OCI-LY3 (cell line): ENCODE measurements at regions not wholly inside any gene's neighbourhood (a gene's known extent, or its start where the extent isn't known, plus 50 kb on each side); places are given as distances from the start of the nearest gene placed in this dataset.
A peak's percentile ranks its signal among the peaks of the same experiment; 100 is the strongest.

Source experiments
- H2AFZ ChIP-seq: fragments of 200-600, 300-600 bp; shearing (Covaris generic); 2 replicates; pipeline ENCODE4 v1.6.0; 2014; ENCODE audit warnings: antibody characterized with exemption, low read depth, low read length
- H3K27ac ChIP-seq: fragments of 200-600, 300-600 bp; sonication (generic); 2 replicates; pipeline ENCODE4 v1.5.1; 2014; ENCODE audit warnings: mild to moderate bottlenecking, low read length, moderate library complexity, mixed read lengths
- H3K27me3 ChIP-seq: fragments of 200-600, 300-600 bp; sonication (generic); 2 replicates; pipeline ENCODE4 v1.6.1; 2014; ENCODE audit warnings: low read depth, low read length, mixed read lengths
- H3K36me3 ChIP-seq: fragments of 200-600, 300-600 bp; sonication (generic); replicated peaks from 2 replicates; pipeline ENCODE3; 2014; ENCODE audit warnings: low read depth, low read length, mixed read lengths
- H3K4me1 ChIP-seq: fragments of 300-600, 200-600 bp; sonication (generic); 2 replicates; pipeline ENCODE4 v1.6.1; 2014; ENCODE audit warnings: low read length, mixed read lengths
- H3K4me2 ChIP-seq: fragments of 200-600, 300-600 bp; sonication (generic); 2 replicates; pipeline ENCODE4 v1.6.1; 2014; ENCODE audit warnings: low read length, mixed read lengths
- H3K4me3 ChIP-seq: fragments of 300-600, 200-600 bp; sonication (generic); 2 replicates; pipeline ENCODE4 v1.5.1; 2014; ENCODE audit warnings: antibody characterized with exemption, mild to moderate bottlenecking, low read length, moderate library complexity
- H3K79me2 ChIP-seq: fragments of 300-600, 200-600 bp; shearing (Covaris generic); 2 replicates; pipeline ENCODE4 v1.6.1; 2014; ENCODE audit warnings: mild to moderate bottlenecking, low read length, mixed read lengths
- H3K9ac ChIP-seq: fragments of 300-600, 200-600 bp; shearing (Covaris generic); 2 replicates; pipeline ENCODE4 v1.6.0; 2014; ENCODE audit warnings: mild to moderate bottlenecking, low read length, moderate library complexity
- H3K9me3 ChIP-seq: fragments of 200-600, 300-600 bp; shearing (Covaris generic); 2 replicates; pipeline ENCODE4 v1.6.1; 2014; ENCODE audit warnings: low read length, mixed read lengths; ENCODE audit not compliant: insufficient read depth
- H4K20me1 ChIP-seq: fragments of 200-600, 300-600 bp; sonication (generic); 2 replicates; pipeline ENCODE4 v1.6.1; 2016; ENCODE audit warnings: low read length, mixed read lengths; ENCODE audit not compliant: insufficient read depth
- EZH2phosphoT487 ChIP-seq: fragments of 200-600 bp; shearing (Covaris generic); IDR thresholded peaks from 2 replicates; pipeline ENCODE4 v1.6.1; 2018; ENCODE audit warnings: antibody characterized with exemption, mixed run types, low read depth
- TF ChIP-seq, protein P1 (sequence below): fragments of 200-600, 300-600 bp; sonication (generic); IDR thresholded peaks from 2 replicates; pipeline ENCODE4 v1.5.1; 2014; ENCODE audit warnings: antibody characterized with exemption, low read length, low read depth

GRCh38 chr13:50531917-50532899, 311.3 kb downstream of the DLEU7 start:
- Histone ChIP-seq H3K9me3 (peaks cover 20% of the 10 kb centered on the region), H3K27me3 (no peaks in the 10 kb centered on the region), H3K27ac (no peak overlapping the region), H4K20me1 (no peaks in the 10 kb centered on the region), H3K9ac (no peak overlapping the region), H3K36me3 (no peaks in the 10 kb centered on the region), H3K4me2 (peak overlapping the region; percentile 19), H3K4me3 (no peak overlapping the region), H3K4me1 (peaks cover 37% of the 10 kb centered on the region), H2AFZ (no peak overlapping the region), H3K79me2 (no peaks in the 10 kb centered on the region)
- TF ChIP-seq, protein P1, sequence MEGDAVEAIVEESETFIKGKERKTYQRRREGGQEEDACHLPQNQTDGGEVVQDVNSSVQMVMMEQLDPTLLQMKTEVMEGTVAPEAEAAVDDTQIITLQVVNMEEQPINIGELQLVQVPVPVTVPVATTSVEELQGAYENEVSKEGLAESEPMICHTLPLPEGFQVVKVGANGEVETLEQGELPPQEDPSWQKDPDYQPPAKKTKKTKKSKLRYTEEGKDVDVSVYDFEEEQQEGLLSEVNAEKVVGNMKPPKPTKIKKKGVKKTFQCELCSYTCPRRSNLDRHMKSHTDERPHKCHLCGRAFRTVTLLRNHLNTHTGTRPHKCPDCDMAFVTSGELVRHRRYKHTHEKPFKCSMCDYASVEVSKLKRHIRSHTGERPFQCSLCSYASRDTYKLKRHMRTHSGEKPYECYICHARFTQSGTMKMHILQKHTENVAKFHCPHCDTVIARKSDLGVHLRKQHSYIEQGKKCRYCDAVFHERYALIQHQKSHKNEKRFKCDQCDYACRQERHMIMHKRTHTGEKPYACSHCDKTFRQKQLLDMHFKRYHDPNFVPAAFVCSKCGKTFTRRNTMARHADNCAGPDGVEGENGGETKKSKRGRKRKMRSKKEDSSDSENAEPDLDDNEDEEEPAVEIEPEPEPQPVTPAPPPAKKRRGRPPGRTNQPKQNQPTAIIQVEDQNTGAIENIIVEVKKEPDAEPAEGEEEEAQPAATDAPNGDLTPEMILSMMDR: peak; percentile 81
- no peak for TF ChIP-seq EZH2phosphoT487

GRCh38 chr13:50535050-50535449, 308.4 kb downstream of the DLEU7 start:
- Histone ChIP-seq H3K9ac (no peak overlapping the region), H3K79me2 (no peaks in the 10 kb centered on the region), H4K20me1 (no peaks in the 10 kb centered on the region), H3K4me1 (peaks cover 9% of the 10 kb centered on the region; the same call in 1 of the 2 replicates), H3K4me3 (no peak overlapping the region), H3K27me3 (no peaks in the 10 kb centered on the region), H2AFZ (no peak overlapping the region), H3K27ac (no peak overlapping the region), H3K9me3 (peaks cover 24% of the 10 kb centered on the region), H3K36me3 (no peaks in the 10 kb centered on the region), H3K4me2 (no peak overlapping the region)
- TF ChIP-seq, protein P1: no peak
- no peak for TF ChIP-seq EZH2phosphoT487

DNA sequence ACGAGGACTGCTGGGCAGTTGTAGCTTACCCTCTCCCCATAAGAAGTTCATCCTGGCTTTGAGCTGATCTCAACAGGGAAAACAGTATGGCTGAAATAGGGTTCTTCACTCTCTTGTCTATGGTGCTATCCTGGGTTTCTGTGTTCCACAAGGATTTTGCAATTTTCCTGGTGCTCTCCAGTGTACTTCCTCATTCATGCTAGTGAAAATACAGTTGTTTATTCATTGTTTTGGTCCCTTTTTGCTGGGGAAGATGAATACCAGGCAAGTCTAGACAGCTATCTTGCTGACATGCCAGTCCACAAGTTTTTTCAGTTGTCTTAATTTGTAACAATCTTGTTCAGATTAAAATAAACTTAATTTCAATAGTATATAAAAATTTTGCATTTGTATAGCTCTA, 306.5 kb downstream of the DLEU7 start:
- TF ChIP-seq, protein P1: no peak
- TF ChIP-seq EZH2phosphoT487: no peak
- Histone ChIP-seq H3K4me1 (no peaks in the 10 kb centered on the region), H3K27me3 (no peaks in the 10 kb centered on the region), H3K27ac (no peak overlapping the region), H4K20me1 (no peaks in the 10 kb centered on the region), H3K9ac (no peak overlapping the region), H3K36me3 (no peaks in the 10 kb centered on the region), H2AFZ (no peak overlapping the region), H3K9me3 (peaks cover 24% of the 10 kb centered on the region), H3K4me3 (no peak overlapping the region), H3K4me2 (no peak overlapping the region), H3K79me2 (no peaks in the 10 kb centered on the region)

- no peaks in the 10 kb centered on the region for H3K36me3 ChIP-seq
- no peak overlapping the region for H3K4me3 ChIP-seq
- no peak for TF ChIP-seq EZH2phosphoT487
- TF ChIP-seq, protein P1: no peak
- H3K79me2 ChIP-seq: no peaks in the 10 kb centered on the region
- no peak overlapping the region for H3K9ac ChIP-seq
- H3K4me1 ChIP-seq: no peaks in the 10 kb centered on the region
- peaks cover 20% of the 10 kb centered on the region for H3K9me3 ChIP-seq
- no peak overlapping the region for H3K27ac ChIP-seq
- no peaks in the 10 kb centered on the region for H3K27me3 ChIP-seq
- no peaks in the 10 kb centered on the region for H4K20me1 ChIP-seq
- no peak overlapping the region for H2AFZ ChIP-seq
- H3K4me2 ChIP-seq: no peak overlapping the region
These were observed 303.5 kb downstream of the DLEU7 start for GRCh38 chr13:50539791-50540530.
